ENCODE measurements at regions not wholly inside any gene's neighbourhood (a gene's known extent, or its start where the extent isn't known, plus 50 kb on each side); places are given as distances from the start of the nearest gene placed in this dataset.

- DNase-seq, result no peak
- H3K36me3 ChIP-seq (ENCODE audit: control insufficient read depth in 4 of 4, insufficient read depth in 4 of 4, low read length in 4 of 4), result no peaks in the 10 kb centered on the region
- H3K4me1 ChIP-seq (ENCODE audit: control insufficient read depth in 5 of 5, insufficient read depth in 5 of 5, low read length in 5 of 5), result no peaks in the 10 kb centered on the region
- no peak for ATAC-seq (ENCODE audit: insufficient read depth, low FRiP score)
- H3K9ac ChIP-seq (ENCODE audit: insufficient read depth in 1 of 2, low read length in 2 of 2), result no peak overlapping the region
- TF ChIP-seq, protein P1, sequence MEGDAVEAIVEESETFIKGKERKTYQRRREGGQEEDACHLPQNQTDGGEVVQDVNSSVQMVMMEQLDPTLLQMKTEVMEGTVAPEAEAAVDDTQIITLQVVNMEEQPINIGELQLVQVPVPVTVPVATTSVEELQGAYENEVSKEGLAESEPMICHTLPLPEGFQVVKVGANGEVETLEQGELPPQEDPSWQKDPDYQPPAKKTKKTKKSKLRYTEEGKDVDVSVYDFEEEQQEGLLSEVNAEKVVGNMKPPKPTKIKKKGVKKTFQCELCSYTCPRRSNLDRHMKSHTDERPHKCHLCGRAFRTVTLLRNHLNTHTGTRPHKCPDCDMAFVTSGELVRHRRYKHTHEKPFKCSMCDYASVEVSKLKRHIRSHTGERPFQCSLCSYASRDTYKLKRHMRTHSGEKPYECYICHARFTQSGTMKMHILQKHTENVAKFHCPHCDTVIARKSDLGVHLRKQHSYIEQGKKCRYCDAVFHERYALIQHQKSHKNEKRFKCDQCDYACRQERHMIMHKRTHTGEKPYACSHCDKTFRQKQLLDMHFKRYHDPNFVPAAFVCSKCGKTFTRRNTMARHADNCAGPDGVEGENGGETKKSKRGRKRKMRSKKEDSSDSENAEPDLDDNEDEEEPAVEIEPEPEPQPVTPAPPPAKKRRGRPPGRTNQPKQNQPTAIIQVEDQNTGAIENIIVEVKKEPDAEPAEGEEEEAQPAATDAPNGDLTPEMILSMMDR (IDR thresholded peaks at IDR 0.05; ENCODE audit: control extremely low read depth, extremely low read depth), result no peak
- 82 to 91% methylated on average over 13 of the region's 13 CpGs for WGBS, 2 donors
- no peak overlapping the region for H3K27ac ChIP-seq (ENCODE audit: low read depth in 1 of 2, low read length in 1 of 2)
- H3K27me3 ChIP-seq (ENCODE audit: control insufficient read depth in 3 of 3, insufficient read depth in 3 of 3, low read length in 2 of 3), result no peaks in the 10 kb centered on the region
- no peaks in the 10 kb centered on the region for H3K9me3 ChIP-seq (ENCODE audit: control insufficient read depth in 4 of 4, insufficient read depth in 3 of 4, low read length in 3 of 4)
- no peak overlapping the region for H3K4me3 ChIP-seq
These were observed 172.8 kb downstream of the KLF13 start for GRCh38 chr15:31499236-31499952.

DNA sequence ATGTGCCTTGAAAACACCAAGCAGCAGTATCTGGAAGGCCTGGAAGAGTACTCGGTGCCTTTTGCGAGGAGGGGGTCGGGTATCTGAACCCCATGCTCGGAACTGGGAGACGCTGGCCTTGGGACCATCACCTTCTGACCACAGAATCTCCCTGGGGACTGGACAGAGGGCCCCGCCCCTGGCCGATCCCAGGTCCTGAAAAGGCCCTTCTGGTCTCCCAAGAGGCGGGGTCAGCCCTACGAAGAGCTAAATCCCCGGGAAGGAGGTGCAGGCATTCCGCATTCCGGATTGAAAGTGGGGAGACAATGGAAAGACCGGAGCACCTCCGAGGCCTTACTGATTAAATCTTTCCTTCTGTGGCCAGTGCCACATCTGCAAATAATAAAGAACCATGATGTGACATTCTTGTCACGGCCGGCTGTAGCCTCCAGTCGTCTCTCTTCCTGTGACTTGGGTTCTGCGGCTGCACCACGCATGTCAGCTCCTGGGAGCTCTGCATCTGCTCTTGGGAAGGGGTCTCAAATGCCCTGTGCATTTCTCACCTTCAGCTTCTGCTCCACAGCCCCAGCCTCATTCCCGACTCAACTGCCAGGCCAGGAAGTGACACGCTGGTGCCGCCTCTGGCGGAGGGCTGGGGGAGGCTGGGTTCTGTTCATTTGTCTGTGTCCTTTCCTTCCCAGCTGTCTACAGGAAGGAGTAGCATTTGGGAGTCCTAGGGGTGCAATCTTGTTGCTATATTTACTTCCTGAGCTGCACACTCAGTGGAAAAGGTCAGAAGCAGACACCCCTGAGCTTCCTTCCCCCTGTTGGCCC, 173.5 kb downstream of the KLF13 start:
- Histone ChIP-seq H3K27ac (ENCODE audit: low read depth in 1 of 2, low read length in 1 of 2) (peak overlapping the region in 1 of 2 donors; percentile 15), H3K4me1 (ENCODE audit: control insufficient read depth in 5 of 5, insufficient read depth in 5 of 5, low read length in 5 of 5) (no peaks in the 10 kb centered on the region), H3K9ac (ENCODE audit: insufficient read depth in 1 of 2, low read length in 2 of 2) (no peak overlapping the region), H3K4me3 (no peak overlapping the region), H3K36me3 (ENCODE audit: control insufficient read depth in 4 of 4, insufficient read depth in 4 of 4, low read length in 4 of 4) (no peaks in the 10 kb centered on the region), H3K9me3 (ENCODE audit: control insufficient read depth in 4 of 4, insufficient read depth in 3 of 4, low read length in 3 of 4) (no peaks in the 10 kb centered on the region), H3K27me3 (ENCODE audit: control insufficient read depth in 3 of 3, insufficient read depth in 3 of 3, low read length in 2 of 3) (no peaks in the 10 kb centered on the region)
- ATAC-seq (ENCODE audit: insufficient read depth, low FRiP score) (no peak), DNase-seq (peak in 1 of 3 donors; percentile 37)
- TF ChIP-seq, protein P1 (IDR thresholded peaks at IDR 0.05; ENCODE audit: control extremely low read depth, extremely low read depth), result no peak
- 74 to 82% methylated on average over 23 of the region's 23 CpGs for WGBS, 2 donors

DNA sequence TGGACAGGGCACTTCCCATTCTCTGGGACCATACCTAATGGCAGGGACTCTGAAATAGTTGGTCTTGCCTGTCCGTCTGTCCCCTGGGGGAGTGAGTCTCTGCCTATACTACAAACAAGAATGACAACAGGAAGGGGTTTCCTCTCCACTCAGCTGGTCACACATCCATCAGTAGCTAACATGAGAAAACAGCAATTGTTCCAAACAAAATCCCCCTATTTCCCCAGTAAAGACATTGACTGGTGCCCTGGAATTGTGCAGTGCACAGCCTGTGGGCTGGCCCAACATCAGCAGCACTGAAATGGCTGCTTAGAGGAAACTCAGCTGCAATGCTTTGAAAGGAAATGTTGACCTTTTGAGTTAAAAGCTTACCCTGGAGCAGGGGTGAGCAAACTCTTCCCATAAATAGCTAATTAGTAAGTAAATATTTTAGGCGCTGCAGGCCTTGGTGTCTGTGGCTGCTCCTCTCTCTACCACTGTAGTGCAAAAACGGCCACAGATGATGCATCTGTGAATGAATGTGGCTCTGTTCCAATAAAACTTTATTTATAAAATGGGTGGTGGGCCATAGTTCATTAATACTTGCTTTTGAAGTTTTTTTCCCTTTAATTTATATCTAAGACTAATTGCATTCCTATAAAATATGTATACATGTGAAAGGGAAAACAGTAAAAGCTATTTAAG, 174.3 kb downstream of the KLF13 start:
- H3K9me3 ChIP-seq (ENCODE audit: control insufficient read depth in 4 of 4, insufficient read depth in 3 of 4, low read length in 3 of 4), result no peaks in the 10 kb centered on the region
- no peak overlapping the region for H3K9ac ChIP-seq (ENCODE audit: insufficient read depth in 1 of 2, low read length in 2 of 2)
- DNase-seq (peak in 1 of 3 donors; percentile 19), ATAC-seq (ENCODE audit: insufficient read depth, low FRiP score) (no peak)
- H3K36me3 ChIP-seq (ENCODE audit: control insufficient read depth in 4 of 4, insufficient read depth in 4 of 4, low read length in 4 of 4), result no peaks in the 10 kb centered on the region
- H3K27ac ChIP-seq (ENCODE audit: low read depth in 1 of 2, low read length in 1 of 2), result peak overlapping the region; percentile 8 to 15
- TF ChIP-seq, protein P1 (IDR thresholded peaks at IDR 0.05; ENCODE audit: control extremely low read depth, extremely low read depth), result no peak
- H3K27me3 ChIP-seq (ENCODE audit: control insufficient read depth in 3 of 3, insufficient read depth in 3 of 3, low read length in 2 of 3), result no peaks in the 10 kb centered on the region
- no peaks in the 10 kb centered on the region for H3K4me1 ChIP-seq (ENCODE audit: control insufficient read depth in 5 of 5, insufficient read depth in 5 of 5, low read length in 5 of 5)
- WGBS, 2 donors, result 65 to 69% methylated on average over 3 of the region's 3 CpGs
- no peak overlapping the region for H3K4me3 ChIP-seq

All from lung (tissue), 11 donors.